Esophagus squamous epithelium (tissue), 4 donors: ENCODE measurements at regions not wholly inside any gene's neighbourhood (a gene's known extent, or its start where the extent isn't known, plus 50 kb on each side); places are given as distances from the start of the nearest gene placed in this dataset.

Experiments used
- CTCF ChIP-seq, 6 experiments: fragments of 450-650 bp in 4 of 6; fragments of 200-600 bp in 2 of 6; sonication (generic) in 2 of 6; IDR thresholded peaks; one replicate each; pipeline ENCODE4 v1.5.1; 2016 to 2019; ENCODE audit warnings: antibody characterized with exemption in 6 of 6, mild to moderate bottlenecking in 4 of 6, moderate library complexity in 4 of 6
- POLR2A ChIP-seq, 4 donors: fragments of 450-650 bp; IDR thresholded peaks; one replicate each; pipeline ENCODE4 v1.6.1; 2017; ENCODE audit warnings: antibody characterized with exemption in 4 of 4, mild to moderate bottlenecking in 4 of 4, moderate library complexity in 3 of 4

- TF ChIP-seq POLR2A (IDR thresholded peaks at IDR 0.05) (no peak), CTCF (IDR thresholded peaks at IDR 0.05) (no peak)
Observed at GRCh38 chr9:7403839-7404487, 395.6 kb downstream of the DMAC1 start.
